AG20443 (cell line): ENCODE measurements at regions not wholly inside any gene's neighbourhood (a gene's known extent, or its start where the extent isn't known, plus 50 kb on each side); places are given as distances from the start of the nearest gene placed in this dataset.
"Not testable (repeated sequence)": the region's sequence is repeated elsewhere in the genome, so short reads cannot be mapped to it uniquely, and the experiment has no call there.

Source experiments
- DNase-seq: peaks from one replicate; pipeline ENCODE4 v3.0.0; 2012; ENCODE audit warnings: low spot score, mixed read lengths

DNA sequence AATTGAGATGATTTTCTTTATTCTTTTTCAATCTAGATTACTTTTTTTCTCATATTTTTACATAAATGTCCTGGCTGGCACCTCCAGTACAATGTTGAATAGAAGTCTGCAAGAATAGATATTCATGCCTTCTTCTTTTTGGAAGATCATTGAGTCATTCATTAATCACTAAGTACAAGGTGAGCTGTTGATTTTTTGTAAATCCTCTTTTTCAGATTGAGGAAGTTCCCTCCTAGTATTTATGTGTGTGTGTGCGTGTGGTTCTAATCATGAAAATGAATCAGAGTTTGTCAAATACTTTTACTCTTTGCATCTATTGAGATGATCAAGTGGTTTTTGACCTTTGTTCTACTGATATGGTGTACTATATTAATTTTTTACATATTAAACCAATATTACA is 859.3 kb downstream of the KCNT2 start:
- DNase-seq, result no peak

DNA sequence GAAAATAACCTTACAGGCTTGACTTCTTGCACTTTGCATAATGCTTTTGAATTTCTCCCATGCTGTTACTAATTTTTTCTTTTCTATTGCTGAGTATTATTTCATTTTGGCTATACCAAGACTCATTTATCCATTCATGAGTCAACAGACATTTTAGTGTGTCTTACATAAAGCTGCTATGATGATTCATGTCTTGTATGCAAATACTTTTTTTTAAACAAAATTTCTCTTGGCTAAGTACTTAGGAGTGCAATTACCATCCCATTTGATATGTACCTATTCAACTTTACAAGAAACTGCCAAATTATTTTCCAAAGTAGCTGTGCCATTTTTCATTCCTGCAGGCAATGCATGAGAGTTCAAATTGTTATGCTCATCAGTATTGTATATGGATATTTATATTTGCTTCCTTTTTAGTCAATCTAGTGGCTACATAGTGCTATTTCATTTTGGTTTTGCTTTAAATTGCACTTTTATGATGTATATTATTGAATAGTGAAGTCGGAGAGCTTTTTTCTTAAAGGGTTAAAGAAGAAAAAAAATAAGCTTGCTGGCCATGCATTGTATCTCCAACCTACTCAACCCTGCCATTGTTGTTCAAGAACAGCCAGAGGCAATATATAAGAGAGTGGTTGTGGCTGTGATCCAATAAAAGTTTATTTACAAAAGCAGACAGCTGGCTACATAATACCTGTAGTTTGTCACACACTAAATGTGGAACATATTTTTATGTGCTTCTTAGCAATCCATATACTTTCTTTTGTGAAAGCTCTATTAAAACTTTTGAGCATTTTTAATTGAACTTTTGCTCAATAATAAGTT is 862.8 kb downstream of the KCNT2 start:
- no peak for DNase-seq

DNA sequence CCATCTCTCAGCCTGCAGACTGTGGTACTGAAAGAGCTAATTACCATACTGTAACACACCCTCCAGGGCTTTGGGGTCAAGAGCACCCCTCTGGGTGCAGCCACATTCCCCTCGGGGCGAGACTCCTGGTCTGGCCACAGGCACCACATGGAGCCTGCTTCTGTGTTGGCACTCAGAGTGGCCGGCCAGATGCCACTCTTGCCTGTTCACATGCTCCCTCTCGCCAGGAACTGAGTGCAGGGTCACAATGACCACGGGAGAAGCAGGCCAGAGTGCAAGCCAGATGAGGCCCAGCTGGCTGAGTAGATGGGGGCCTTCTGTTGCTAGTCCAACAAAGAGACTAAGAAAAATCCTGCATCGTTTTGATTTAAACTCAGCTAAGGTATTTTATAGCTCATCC is 864.0 kb downstream of the KCNT2 start:
- DNase-seq, result no peak

DNA sequence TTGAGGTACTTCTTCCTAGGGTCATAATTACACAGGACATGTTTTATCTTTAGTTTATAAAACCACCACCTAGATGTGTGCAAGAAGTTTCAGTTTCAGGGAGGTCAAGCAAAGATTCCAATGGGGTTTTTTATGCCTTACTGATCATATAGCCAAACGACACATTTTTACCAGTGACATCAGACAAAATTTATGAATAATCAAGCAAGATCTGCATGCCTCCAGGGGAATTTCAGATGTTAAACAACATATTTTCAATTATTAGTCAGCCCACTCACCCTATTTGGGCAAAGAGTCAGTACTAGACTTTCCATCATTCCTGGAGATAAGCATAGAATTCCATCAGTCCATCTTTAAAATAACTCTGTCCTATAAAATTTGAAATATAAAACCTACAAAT is 867.4 kb downstream of the KCNT2 start:
- DNase-seq, result peak; percentile 11

DNA sequence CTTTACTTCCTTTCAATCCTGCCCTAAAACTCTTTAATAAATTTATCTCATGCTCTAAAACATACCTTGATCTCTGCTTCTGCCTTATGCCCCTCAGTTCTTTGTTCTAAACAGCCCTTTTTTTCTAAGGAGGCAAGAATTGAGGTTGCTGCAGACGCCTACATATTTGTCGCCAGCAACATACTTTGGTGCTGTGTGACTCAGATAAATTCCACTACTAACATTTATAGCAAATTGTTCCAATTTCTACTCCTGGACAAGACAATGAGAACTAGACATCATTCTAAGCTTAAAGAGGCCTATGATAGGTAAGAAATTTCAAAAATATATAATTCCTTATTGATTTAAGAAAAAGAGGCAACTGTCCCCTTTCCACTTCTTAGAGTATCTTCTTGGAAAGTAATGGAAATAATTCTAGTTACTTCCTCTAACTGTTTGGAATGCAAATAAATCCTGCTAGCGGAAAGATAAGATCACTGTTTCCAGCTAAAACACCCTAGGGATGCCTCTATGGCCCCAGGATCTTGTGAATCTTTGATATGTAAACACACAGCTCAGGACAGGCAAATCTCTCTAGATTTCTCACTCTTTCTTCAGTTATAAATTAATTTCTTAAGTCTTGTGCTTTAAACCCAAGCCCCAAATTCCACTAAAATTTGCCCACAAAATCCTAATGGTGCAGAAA is 869.1 kb downstream of the KCNT2 start:
- DNase-seq, result peak; percentile 21

DNA sequence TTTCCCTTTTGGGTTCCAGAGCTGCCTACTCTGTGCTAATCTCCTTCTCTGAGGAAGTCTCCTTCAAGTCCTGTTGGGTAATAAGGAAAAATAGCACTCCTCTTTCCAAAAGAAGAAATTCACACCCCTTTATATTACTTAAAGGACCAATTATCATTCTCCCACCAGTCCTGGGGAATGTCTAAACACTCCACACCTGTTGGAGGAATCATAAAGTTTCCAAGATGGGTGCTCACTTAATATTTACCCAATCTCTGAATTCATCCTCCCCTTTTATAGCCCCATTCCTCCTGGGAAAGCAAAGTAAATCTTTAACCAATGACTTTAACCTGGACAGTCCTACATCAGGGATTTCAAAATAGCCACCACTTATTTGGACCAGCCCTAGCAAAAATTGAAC is 873.1 kb downstream of the KCNT2 start:
- no peak for DNase-seq

DNA sequence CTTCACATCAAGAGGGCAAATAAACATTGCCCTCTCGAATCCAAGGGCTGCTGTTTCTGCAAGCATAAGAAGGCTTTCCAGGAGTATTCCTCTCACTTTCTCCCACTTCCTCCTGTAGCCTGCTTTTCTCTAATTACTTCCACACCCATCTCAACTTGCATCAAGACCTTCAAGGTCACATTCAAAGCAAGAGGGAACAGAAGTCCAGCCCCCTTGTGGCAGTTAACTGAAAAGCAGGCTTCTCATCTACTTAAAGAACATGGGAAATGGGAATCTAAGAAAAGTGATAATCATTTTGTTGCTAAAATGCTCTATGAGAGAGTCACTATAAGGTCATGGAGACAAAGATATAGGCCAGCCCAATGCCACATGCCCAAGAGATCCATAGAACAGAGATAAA is 874.4 kb downstream of the KCNT2 start:
- no peak for DNase-seq

DNA sequence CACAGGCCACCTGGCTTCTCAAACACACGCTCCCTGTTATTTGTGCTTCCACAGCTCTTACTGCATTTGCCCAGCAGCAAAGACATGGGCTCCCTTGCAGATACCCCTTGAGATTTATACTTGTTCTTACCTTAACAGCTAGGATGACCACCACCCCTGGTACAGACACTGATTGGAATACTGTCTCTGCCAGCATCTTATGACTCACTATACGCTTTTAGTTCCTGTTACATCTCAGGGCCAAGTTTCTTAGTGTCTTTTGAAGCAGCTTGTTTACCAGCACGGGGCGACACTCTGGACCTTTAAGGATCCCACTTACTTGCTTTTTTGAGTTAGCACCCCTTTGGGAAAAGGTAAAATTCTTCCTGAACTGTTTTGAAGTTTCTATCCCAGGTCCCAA is 874.8 kb downstream of the KCNT2 start:
- DNase-seq, result no peak

DNA sequence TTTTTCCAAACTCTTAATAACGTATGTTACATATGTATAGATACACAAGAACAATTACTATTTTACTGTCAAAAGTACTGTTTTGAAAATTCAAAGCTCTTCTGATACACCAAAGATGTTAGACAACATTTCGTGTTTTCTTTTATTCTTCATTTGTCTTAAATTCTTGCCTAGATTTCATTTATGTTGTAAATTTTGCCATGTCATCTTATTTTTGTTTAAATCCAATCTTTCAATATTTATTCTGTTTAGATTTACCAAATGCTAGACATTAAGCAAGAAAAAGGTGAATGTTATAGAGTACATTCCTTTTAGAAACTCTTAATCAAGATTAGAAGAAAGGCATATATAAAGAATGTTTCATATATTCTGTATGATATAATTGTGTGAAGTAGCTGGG is 876.9 kb downstream of the KCNT2 start:
- no peak for DNase-seq

DNA sequence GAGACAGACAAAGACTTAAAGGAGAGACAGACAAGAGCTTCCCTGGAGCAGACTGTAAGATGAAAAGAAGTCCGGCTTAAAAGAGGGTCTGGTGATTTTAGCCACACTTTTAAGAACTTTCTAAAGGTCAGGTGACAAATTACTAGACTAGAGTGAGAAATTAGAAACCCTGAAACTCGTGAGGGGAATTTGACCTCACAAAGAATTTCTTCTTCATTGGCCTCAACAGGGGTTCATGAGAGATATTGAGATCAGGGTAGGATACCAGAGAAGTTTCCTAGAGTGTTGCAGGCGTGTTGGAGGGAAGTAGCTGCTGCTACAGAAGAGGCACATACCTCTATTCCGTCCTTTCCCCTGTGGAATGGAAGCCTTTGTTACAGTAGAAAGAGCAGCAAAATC is 884.4 kb downstream of the KCNT2 start:
- no peak for DNase-seq

DNA sequence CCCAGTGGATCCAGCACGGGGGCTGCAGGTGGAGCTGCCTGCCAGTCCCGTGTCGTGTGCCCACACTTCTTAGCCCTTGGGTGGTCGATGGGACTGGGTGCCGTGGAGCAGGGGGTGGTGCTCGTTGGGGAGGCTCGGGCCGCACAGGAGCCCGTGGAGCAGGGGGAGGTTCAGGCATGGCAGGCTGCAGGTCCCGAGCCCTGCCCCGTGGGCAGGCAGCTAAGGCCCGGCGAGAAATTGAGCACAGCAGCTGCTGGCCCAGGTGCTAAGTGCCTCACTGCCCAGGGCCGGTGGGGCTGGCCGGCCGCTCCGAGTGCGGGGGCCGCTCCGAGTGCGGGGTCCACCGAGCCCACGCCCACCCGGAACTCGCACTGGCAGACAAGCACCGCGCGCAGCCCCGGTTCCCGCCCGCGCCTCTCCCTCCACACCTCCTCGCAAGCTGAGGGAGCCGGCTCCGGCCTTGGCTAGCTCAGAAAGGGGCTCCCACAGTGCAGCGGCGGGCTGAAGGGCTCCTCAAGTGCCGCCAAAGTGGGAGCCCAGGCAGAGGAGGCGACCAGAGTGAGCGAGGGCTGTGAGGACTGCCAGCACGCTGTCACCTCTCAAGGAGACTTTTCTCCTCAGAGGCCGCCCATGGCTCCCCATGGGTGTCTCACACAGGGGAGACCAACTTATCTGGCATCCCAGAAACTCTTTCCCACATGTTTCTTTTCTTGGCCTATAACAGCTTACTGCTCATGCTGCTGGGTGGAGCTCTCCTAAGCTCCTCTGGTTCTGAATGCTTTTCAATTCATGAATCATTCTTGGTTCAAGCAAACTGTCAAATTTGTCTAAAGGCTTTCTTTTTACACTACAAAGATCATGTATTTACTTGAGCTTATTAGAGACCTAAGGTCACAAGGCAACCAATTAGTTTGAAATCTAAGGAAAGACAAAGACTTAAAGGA is 885.1 kb downstream of the KCNT2 start:
- DNase-seq, result not testable (repeated sequence)

DNA sequence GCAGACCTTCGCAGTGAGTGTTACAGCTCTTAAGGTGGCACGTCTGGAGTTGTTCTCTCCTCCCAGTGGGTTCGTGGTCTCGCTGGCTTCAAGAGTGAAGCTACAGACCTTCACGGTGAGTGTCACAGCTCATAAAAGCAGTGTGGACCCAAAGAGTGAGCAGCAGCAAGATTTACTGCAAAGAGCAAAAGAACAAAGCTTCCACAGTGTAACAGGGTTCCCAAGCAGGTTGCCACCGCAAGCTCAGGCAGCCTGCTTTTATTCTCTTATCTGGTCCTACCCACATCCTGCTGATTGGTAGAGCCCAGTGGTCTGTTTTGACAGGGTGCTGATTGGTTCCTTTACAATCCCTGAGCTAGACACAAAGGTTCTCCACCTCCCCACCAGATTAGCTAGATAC is 886.1 kb downstream of the KCNT2 start:
- not testable (repeated sequence) for DNase-seq

DNA sequence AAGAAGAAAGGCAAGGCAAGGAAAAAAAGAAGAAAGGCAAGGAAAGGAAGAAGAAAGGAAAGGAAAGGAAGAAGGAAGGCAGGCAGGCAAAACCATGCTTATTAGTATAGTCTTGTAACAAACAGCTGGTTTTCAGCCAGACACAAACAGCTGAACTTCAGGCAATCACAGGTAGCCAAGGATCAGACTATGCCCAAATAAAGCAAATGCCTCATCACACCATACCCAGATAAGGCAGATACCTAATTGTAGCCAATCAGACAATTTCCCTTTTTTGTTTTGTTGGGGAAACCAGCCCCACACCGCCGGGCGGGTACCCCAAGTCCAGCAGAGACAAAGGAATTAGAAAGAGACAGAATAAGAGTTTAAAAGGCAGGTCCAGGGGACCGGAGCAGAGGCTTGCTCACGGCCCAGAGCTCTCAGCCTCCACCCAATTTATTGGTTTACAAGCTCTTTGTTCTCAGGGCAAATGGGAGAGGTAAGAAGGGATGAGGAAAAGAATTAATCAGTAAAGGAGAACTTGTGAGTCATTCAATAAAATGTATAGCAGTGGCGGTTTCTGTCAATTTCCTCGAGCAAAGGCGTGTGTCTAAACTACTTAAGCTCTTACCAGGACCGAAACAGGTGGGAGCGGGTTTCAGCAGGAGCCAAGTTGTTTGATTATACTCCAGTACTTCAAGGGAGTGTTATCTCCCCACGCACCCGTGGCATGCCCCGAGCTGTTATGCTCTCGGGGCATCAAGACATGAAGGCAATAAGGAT is 886.8 kb downstream of the KCNT2 start:
- no peak for DNase-seq

DNA sequence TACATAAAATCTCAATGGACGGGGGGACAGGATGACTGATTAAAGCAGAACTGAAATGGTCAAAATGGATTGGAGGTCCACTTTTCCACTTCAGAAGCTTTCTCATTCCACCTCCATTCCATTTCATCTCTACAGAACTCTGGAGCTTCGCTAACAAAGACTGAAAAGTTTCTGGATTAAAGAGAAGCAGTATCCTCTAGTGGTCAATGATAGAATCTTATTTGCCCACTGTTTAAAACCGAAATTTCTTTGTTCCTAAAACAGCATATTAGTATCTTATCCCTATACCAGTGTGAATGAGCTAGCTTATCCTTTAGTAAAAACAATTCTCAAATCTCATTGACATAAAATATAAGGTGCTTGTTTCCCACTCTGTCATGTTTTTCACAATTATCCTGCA is 890.6 kb downstream of the KCNT2 start:
- DNase-seq, result peak; percentile 51

DNA sequence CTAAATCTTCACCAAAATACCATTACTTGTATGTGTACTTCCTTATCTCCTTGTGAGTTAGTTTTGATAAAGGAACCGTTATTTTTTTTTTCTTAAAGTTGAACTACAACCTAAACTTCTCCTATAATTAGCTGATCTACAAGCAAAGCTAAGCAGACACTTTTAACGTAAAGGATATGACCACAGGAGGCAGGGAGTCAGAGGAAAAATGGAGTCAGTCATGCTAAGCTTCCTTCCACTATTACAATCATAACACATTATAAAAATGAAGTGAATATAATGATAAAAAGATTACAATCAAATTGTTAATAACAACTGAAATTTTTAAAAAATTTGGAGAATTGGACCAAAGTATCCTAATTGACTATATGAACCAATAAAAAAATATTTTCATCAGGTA is 892.6 kb downstream of the KCNT2 start:
- no peak for DNase-seq

DNA sequence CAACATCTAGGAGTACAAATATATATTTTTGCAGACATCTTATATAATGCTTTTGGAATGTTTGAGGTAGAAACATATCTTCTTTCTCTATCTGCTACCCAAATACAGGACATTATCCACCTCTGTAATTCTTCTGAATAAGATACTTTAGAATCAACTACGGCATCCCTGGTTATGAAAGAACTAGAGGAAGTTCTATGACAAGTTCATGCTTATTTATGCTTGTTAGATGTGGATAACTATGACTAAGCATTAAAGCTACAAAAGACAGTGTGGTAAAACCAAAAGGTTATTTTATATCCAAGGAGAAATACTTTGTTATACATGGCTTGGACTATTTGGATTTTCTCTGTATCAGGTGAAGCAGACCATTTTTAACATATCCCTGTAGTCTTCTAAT is 894.0 kb downstream of the KCNT2 start:
- DNase-seq, result peak; percentile 29

DNA sequence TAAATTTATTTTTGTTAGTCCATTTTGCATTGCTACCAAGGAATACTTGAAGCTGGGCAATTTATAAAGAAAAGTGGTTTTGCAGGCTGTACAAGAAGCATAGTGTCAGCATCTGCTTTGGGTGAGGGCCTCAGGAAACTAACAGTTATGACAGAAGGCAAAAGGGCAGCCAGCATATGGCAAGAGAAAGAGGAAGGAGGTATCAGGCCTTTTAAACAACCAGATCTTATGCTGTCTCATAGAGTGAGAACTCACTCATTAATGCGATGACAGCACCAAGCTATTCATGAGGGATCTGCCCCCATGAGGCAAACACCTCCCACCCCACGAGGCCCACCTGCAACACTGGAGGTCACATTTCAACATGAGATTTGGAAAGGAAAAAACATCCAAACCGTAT is 898.4 kb downstream of the KCNT2 start:
- no peak for DNase-seq

DNA sequence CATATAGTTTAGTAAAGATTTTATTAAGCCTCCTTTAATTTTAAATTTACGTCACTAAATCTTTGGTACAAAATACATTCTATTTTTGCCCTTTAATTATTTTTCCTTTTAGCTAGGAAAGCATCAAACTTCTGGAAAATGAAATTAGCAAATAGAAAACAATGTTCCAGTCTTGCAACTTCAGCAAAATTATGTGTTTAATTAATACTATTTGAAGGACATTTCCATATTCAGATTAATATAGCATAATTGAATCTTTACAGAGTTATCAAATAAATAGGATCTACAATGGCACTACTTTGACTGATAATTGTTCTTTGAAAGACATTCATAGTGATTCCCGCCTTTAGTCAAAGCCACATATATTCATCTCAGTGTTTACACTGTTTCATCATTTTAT is 904.2 kb downstream of the KCNT2 start:
- no peak for DNase-seq

DNA sequence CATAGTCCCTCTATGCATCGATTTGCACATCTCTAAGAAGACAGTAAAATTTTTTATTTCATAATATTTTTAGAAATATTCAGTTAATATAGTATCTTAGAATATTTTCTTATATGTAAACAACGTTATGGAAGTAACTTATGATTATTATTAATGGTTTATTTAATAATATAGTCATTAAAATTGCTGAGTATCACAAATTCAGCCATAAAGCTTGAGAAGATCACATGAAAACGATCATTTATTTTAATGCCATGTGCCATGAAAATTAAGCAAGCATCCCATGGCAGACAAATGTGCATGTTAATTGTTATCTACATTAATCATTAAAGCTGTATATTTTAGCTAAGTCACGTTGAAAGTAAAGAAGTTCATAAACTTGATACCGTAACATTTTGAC is 907.1 kb downstream of the KCNT2 start:
- DNase-seq, result no peak

DNA sequence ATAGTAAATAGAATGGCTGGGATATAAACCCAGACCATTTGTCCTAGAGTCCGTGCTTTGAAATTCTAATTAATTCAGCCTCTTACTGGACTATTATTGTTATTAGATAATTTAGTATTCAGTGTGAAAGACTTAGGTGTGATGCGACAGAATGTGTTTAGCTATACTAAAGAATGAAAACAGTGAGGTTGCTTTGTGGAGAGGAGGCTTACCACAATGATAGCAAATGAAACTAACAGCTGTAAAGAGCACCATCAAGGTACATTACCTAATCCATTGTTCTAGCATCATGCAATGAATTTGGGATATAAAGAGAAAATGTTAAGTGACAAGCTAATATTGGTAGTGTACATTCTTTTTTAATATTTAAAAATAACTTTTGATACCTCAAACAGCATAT is 911.1 kb downstream of the KCNT2 start:
- no peak for DNase-seq

DNA sequence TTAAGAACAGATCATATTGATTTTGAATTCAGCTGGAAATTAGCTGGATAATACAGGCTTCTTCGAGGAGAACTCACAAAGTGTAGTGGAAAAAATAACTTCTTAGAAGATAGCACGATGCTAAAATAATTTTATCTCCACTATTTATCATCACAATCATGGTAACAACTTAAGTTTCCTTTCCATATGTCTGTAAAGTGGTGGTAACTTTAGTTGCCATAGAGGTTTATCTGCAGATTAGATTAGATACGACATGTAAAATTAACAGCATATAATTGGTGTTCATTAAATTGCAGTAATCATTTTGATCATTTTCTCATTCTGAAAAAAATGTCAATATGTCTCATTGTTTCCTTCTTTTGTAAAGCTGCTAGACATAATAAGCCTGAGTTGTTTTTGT is 921.5 kb downstream of the KCNT2 start:
- DNase-seq, result no peak

DNA sequence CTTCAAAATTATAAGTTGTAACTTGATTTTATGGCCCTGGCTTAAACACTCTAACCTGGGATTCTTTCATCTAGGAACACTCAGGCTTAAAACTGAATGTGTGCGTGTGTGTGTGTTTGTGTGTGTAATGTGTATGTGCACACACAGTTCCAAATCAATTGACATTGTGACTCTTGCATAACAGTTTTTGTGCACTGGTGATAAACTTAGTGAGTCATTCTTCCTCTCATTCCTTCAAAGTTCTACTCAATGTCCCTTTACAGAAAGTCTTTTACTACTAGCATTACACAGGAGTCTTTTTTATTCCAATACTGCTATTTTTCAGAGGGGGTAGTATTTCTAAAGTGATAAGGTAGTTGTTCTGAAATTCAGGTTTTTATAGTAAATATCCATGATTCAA is 943.6 kb downstream of the KCNT2 start:
- no peak for DNase-seq
